ENCODE measurements at regions not wholly inside any gene's neighbourhood (a gene's known extent, or its start where the extent isn't known, plus 50 kb on each side); places are given as distances from the start of the nearest gene placed in this dataset.

- TF ChIP-seq FOS (IDR thresholded peaks at IDR 0.05; ENCODE audit: borderline replicate concordance, insufficient read depth, low read length) (no peak), POLR2AphosphoS5 (IDR thresholded peaks at IDR 0.05; ENCODE audit: insufficient read depth, low read depth, low read length) (no peak), MYC (IDR thresholded peaks at IDR 0.05; ENCODE audit: low read depth, low read length) (no peak), GATA2 (IDR thresholded peaks at IDR 0.05; ENCODE audit: insufficient read depth, insufficient read length, low read depth, low read length) (no peak), MAX (IDR thresholded peaks at IDR 0.05; ENCODE audit: insufficient read depth, insufficient read length) (no peak), JUN (IDR thresholded peaks at IDR 0.05; ENCODE audit: borderline replicate concordance, insufficient read depth, insufficient read length, low read depth) (no peak), CTCF (IDR thresholded peaks at IDR 0.05; ENCODE audit: extremely low read depth in 1 of 2, insufficient read depth in 1 of 2, low read depth in 1 of 2, low read length in 2 of 2) (no peak)
- Histone ChIP-seq H3K79me2 (ENCODE audit: control insufficient read depth, insufficient read depth, low read length) (no peaks in the 10 kb centered on the region), H4K20me1 (replicated peaks; ENCODE audit: control insufficient read depth, extremely low read depth, insufficient read depth, low read length) (no peaks in the 10 kb centered on the region), H3K9me3 (replicated peaks; ENCODE audit: control insufficient read depth, insufficient read depth, low read length) (no peaks in the 10 kb centered on the region), H3K27ac (ENCODE audit: insufficient read depth, low read depth, low read length) (no peak overlapping the region), H3K27me3 (ENCODE audit: control insufficient read depth in 2 of 2, insufficient read depth in 2 of 2, low read length in 2 of 2) (peaks cover 3 to 10% of the 10 kb centered on the region in 2 experiments), H3K36me3 (ENCODE audit: control insufficient read depth in 2 of 2, extremely low read depth in 1 of 2, insufficient read depth in 2 of 2, low read length in 2 of 2) (no peaks in the 10 kb centered on the region), H2AFZ (ENCODE audit: low read depth, low read length) (no peak overlapping the region), H3K9me1 (replicated peaks; ENCODE audit: control insufficient read depth, extremely low read depth, insufficient read depth, low read length) (no peaks in the 10 kb centered on the region), H3K4me3 (replicated peaks in 1 of 3; ENCODE audit: insufficient read depth in 1 of 3, low read depth in 1 of 3, low read length in 3 of 3) (no peak overlapping the region), H3K9ac (replicated peaks; ENCODE audit: extremely low read depth, insufficient read depth, low read length) (no peak overlapping the region), H3K4me1 (ENCODE audit: control insufficient read depth, extremely low read depth, insufficient read depth, low read length) (no peaks in the 10 kb centered on the region), H3K4me2 (ENCODE audit: insufficient read depth, low read length) (no peak overlapping the region)
- dilution Hi-C loops (cut with MboI; ENCODE audit: extremely low pct_ligation_motif_present, low sequenced_read_pairs): no loop called here
- CTCF ChIA-PET: interaction anchor here (9.6 kb wide), 1 partner anchor 338 kb away, joined by 449 read pairs; no protein-coding TSS in a partner anchor
- intact Hi-C loops (cut with micrococcal nuclease): no loop called here
- BruUV-seq (replicated peaks): no TSS peak
- DNase-seq (ENCODE audit: low read depth, low spot score): no peak
- POLR2A ChIA-PET: no interaction called here
- FAIRE-seq: no peak
Measured at GRCh38 chr6:110041830-110042229, 63.7 kb downstream of the GPR6 start.

Data from endothelial cell of umbilical vein (primary cell).